ENCODE measurements at regions not wholly inside any gene's neighbourhood (a gene's known extent, or its start where the extent isn't known, plus 50 kb on each side); places are given as distances from the start of the nearest gene placed in this dataset.

DNA sequence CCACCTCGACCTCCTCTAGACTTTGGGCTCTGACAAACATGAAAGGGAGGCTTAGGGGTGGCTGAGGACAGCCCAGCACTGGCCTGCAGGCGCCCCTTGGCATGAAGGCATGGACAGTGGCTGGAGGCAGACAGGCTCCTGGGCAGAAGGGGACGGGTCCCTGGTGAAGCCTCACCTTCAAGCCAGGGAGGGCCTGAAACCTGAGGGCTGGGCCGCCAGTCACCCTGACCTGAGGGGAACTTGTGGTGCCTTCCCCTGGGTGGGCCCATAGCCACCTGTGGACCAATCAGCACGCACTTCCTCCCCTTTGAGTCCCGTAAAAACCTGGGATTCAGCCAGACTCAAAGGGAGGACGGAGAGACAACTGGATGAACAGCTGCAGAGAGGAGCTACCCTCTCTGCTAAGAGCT is 90.4 kb upstream of the PUM3 start:
- no peaks in the 10 kb centered on the region for H3K4me1 ChIP-seq (ENCODE audit: control insufficient read depth in 1 of 2, insufficient read depth in 2 of 2, low read length in 2 of 2)
- ChIA-PET CTCF (no interaction called here), RAD21 (ENCODE audit: low non-redundant PET in 1 of 2, low total read pairs in 2 of 2, uncharacterized antibody in 2 of 2, unreplicated experiment in 2 of 2) (no interaction called here), POLR2A (no interaction called here)
- no peak overlapping the region for H2AFZ ChIP-seq (ENCODE audit: low read depth, low read length, poor library complexity, severe bottlenecking)
- H3K4me3 ChIP-seq (replicated peaks in 1 of 2; ENCODE audit: low read depth in 1 of 2, low read length in 2 of 2), result no peak overlapping the region
- TF ChIP-seq JUND (IDR thresholded peaks at IDR 0.05), result no peak
- TF ChIP-seq POLR2AphosphoS5 (IDR thresholded peaks at IDR 0.05; ENCODE audit: low read depth, low read length), result no peak
- no peak for TF ChIP-seq SIN3A (IDR thresholded peaks at IDR 0.05; ENCODE audit: low read depth)
- no peak for TF ChIP-seq CBX3 (IDR thresholded peaks at IDR 0.05; ENCODE audit: low read depth)
- no peak for TF ChIP-seq EGR1 (IDR thresholded peaks at IDR 0.05; ENCODE audit: low read depth)
- TF ChIP-seq, protein P1, sequence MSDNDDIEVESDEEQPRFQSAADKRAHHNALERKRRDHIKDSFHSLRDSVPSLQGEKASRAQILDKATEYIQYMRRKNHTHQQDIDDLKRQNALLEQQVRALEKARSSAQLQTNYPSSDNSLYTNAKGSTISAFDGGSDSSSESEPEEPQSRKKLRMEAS (IDR thresholded peaks at IDR 0.05), result no peak
- TF ChIP-seq TCF7L2 (IDR thresholded peaks at IDR 0.05; ENCODE audit: borderline replicate concordance, extremely low read depth, insufficient read depth, insufficient read length), result no peak
- no peak for TF ChIP-seq ELF1 (IDR thresholded peaks at IDR 0.05; ENCODE audit: borderline replicate concordance, low read depth)
- H3K27ac ChIP-seq (ENCODE audit: low read depth, low read length), result no peak overlapping the region
- no peak for DNase-seq (ENCODE audit: low read depth, low spot score)
- H3K27me3 ChIP-seq (ENCODE audit: insufficient read depth, low read length), result peaks cover 45% of the 10 kb centered on the region
- H3K9ac ChIP-seq (ENCODE audit: low read length), result no peak overlapping the region
- no peaks in the 10 kb centered on the region for H4K20me1 ChIP-seq (ENCODE audit: insufficient read depth)
- no peaks in the 10 kb centered on the region for H3K9me2 ChIP-seq (ENCODE audit: insufficient read depth)
- H3K4me2 ChIP-seq (ENCODE audit: low read length), result no peak overlapping the region
- intact Hi-C loops (cut with micrococcal nuclease), result no loop called here
- ATAC-seq, result no peak
- H3K79me2 ChIP-seq (ENCODE audit: insufficient read depth, low read length), result no peaks in the 10 kb centered on the region
- no TSS peak for BruUV-seq (replicated peaks)
- no peaks in the 10 kb centered on the region for H3K36me3 ChIP-seq (ENCODE audit: control insufficient read depth in 1 of 2, insufficient read depth in 2 of 2, low read length in 2 of 2)
- no peaks in the 10 kb centered on the region for H3K9me3 ChIP-seq (ENCODE audit: control insufficient read depth in 1 of 2, insufficient read depth in 1 of 2, low read depth in 1 of 2, low read length in 2 of 2)

DNA sequence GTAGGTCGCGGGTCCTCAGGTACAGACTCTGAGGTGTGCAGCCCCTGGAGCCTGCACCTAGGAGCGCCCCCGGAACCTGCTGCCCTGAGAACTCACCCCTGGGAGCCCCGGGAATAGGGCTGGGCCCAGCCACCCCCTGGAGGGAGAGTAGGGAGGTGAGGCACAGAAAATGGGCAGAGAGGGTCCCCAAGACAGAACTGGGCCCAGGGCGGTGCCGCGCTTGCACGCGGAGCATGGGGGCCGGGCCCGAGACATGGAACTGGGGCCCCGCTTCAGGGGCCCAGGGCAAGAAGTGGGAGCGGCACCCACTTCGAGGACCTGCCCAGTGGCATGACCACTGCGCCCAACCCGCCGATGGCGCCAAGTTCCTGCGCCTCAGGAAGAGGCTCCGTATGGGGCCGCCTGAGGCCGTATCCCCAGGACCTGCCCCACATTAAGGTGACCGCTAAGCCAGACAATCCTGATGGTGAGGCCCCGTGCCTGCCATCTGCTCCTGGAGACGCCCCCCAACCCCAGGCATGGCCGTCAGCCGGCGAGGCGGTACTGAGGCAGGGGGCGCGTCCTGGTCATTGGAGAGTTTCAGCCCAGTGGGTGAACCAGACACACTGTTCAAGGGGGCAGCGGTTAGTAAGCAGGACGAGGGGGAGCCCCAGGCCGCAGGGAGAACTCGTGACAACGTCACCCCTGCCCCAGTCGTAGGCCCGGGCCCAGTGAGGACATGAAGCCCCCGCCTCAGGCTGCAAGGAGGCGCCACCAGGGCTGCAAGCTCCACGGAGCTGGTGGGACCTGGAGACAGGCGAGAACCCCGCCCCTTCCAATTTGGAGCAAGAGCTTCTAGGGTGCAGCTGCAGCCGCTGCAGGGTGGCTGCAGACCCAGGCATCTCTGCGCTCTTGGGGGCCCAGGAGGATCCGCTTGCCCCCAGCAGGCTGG is 89.5 kb upstream of the PUM3 start:
- H3K9me2 ChIP-seq (ENCODE audit: insufficient read depth), result no peaks in the 10 kb centered on the region
- no peak overlapping the region for H3K27ac ChIP-seq (ENCODE audit: low read depth, low read length)
- BruUV-seq (replicated peaks), result no TSS peak
- no peak overlapping the region for H2AFZ ChIP-seq (ENCODE audit: low read depth, low read length, poor library complexity, severe bottlenecking)
- H3K9me3 ChIP-seq (ENCODE audit: control insufficient read depth in 1 of 2, insufficient read depth in 1 of 2, low read depth in 1 of 2, low read length in 2 of 2), result no peaks in the 10 kb centered on the region
- H3K9ac ChIP-seq (ENCODE audit: low read length), result no peak overlapping the region
- no peak overlapping the region for H3K4me2 ChIP-seq (ENCODE audit: low read length)
- ChIA-PET CTCF (no interaction called here), RAD21 (ENCODE audit: low non-redundant PET in 1 of 2, low total read pairs in 2 of 2, uncharacterized antibody in 2 of 2, unreplicated experiment in 2 of 2) (no interaction called here), POLR2A (no interaction called here)
- H3K4me1 ChIP-seq (ENCODE audit: control insufficient read depth in 1 of 2, insufficient read depth in 2 of 2, low read length in 2 of 2), result no peaks in the 10 kb centered on the region
- intact Hi-C loops (cut with micrococcal nuclease), result no loop called here
- no peaks in the 10 kb centered on the region for H3K79me2 ChIP-seq (ENCODE audit: insufficient read depth, low read length)
- ATAC-seq (no peak), DNase-seq (ENCODE audit: low read depth, low spot score) (no peak)
- no peaks in the 10 kb centered on the region for H4K20me1 ChIP-seq (ENCODE audit: insufficient read depth)
- H3K27me3 ChIP-seq (ENCODE audit: insufficient read depth, low read length), result peaks cover 45% of the 10 kb centered on the region
- H3K4me3 ChIP-seq (replicated peaks in 1 of 2; ENCODE audit: low read depth in 1 of 2, low read length in 2 of 2), result no peak overlapping the region
- no peaks in the 10 kb centered on the region for H3K36me3 ChIP-seq (ENCODE audit: control insufficient read depth in 1 of 2, insufficient read depth in 2 of 2, low read length in 2 of 2)
- TF ChIP-seq YY1 (IDR thresholded peaks at IDR 0.05; ENCODE audit: extremely low read depth, insufficient replicate concordance, low read depth, low read length) (no peak), EZH2 (IDR thresholded peaks at IDR 0.05) (no peak), CEBPB (IDR thresholded peaks at IDR 0.05; ENCODE audit: low read depth) (no peak), TCF7L2 (IDR thresholded peaks at IDR 0.05; ENCODE audit: borderline replicate concordance, extremely low read depth, insufficient read depth, insufficient read length) (no peak), ELF1 (IDR thresholded peaks at IDR 0.05; ENCODE audit: borderline replicate concordance, low read depth) (no peak), SP1 (IDR thresholded peaks at IDR 0.05; ENCODE audit: low read depth) (no peak)
- TF ChIP-seq, protein P2, sequence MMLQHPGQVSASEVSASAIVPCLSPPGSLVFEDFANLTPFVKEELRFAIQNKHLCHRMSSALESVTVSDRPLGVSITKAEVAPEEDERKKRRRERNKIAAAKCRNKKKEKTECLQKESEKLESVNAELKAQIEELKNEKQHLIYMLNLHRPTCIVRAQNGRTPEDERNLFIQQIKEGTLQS (IDR thresholded peaks at IDR 0.05), result no peak
- TF ChIP-seq, protein P3, sequence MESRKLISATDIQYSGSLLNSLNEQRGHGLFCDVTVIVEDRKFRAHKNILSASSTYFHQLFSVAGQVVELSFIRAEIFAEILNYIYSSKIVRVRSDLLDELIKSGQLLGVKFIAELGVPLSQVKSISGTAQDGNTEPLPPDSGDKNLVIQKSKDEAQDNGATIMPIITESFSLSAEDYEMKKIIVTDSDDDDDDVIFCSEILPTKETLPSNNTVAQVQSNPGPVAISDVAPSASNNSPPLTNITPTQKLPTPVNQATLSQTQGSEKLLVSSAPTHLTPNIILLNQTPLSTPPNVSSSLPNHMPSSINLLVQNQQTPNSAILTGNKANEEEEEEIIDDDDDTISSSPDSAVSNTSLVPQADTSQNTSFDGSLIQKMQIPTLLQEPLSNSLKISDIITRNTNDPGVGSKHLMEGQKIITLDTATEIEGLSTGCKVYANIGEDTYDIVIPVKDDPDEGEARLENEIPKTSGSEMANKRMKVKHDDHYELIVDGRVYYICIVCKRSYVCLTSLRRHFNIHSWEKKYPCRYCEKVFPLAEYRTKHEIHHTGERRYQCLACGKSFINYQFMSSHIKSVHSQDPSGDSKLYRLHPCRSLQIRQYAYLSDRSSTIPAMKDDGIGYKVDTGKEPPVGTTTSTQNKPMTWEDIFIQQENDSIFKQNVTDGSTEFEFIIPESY (IDR thresholded peaks at IDR 0.05; ENCODE audit: extremely low read depth, insufficient replicate concordance, low read length), result no peak
- TF ChIP-seq, protein P4, sequence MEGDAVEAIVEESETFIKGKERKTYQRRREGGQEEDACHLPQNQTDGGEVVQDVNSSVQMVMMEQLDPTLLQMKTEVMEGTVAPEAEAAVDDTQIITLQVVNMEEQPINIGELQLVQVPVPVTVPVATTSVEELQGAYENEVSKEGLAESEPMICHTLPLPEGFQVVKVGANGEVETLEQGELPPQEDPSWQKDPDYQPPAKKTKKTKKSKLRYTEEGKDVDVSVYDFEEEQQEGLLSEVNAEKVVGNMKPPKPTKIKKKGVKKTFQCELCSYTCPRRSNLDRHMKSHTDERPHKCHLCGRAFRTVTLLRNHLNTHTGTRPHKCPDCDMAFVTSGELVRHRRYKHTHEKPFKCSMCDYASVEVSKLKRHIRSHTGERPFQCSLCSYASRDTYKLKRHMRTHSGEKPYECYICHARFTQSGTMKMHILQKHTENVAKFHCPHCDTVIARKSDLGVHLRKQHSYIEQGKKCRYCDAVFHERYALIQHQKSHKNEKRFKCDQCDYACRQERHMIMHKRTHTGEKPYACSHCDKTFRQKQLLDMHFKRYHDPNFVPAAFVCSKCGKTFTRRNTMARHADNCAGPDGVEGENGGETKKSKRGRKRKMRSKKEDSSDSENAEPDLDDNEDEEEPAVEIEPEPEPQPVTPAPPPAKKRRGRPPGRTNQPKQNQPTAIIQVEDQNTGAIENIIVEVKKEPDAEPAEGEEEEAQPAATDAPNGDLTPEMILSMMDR (IDR thresholded peaks at IDR 0.05 in 2 of 3, conservative IDR thresholded peaks at IDR 0.05 in 1 of 3; ENCODE audit: borderline replicate concordance in 1 of 3, insufficient read depth in 1 of 3, low read depth in 2 of 3, low read length in 2 of 3), result no peak

Measured in HCT116 (cell line).